GM21360 (cell line): ENCODE measurements at regions not wholly inside any gene's neighbourhood (a gene's known extent, or its start where the extent isn't known, plus 50 kb on each side); places are given as distances from the start of the nearest gene placed in this dataset.

ENCODE experiments used
- ATAC-seq: cut with Tn5 transposase; IDR thresholded peaks from one replicate; pipeline ENCODE4 v1.9.1; 2021; ENCODE audit warnings: mild to moderate bottlenecking, moderate library complexity; ENCODE audit not compliant: unreplicated experiment

- ATAC-seq: no peak
These were observed 117.8 kb upstream of the NXT1 start for GRCh38 chr20:23232679-23233308.

- ATAC-seq: no peak
These were observed 118.4 kb upstream of the NXT1 start for GRCh38 chr20:23232219-23232581.

- ATAC-seq: no peak
These were observed 118.9 kb upstream of the NXT1 start for GRCh38 chr20:23231561-23232218.

GRCh38 chr20:23230766-23231385 is 119.7 kb upstream of the NXT1 start:
- ATAC-seq: no peak

GRCh38 chr20:23229989-23230388 is 120.6 kb upstream of the NXT1 start:
- ATAC-seq: no peak

GRCh38 chr20:23228912-23229311 is 121.7 kb upstream of the NXT1 start:
- no peak for ATAC-seq

GRCh38 chr20:23227976-23228375 is 122.6 kb upstream of the NXT1 start:
- no peak for ATAC-seq

GRCh38 chr20:23227274-23227673 is 123.3 kb upstream of the NXT1 start:
- no peak for ATAC-seq

GRCh38 chr20:23226612-23227265 is 123.9 kb upstream of the NXT1 start:
- no peak for ATAC-seq

GRCh38 chr20:23225407-23226060 is 125.1 kb upstream of the NXT1 start:
- no peak for ATAC-seq

GRCh38 chr20:23224806-23225205 is 125.8 kb upstream of the NXT1 start:
- no peak for ATAC-seq

GRCh38 chr20:23223908-23224580 is 126.5 kb upstream of the NXT1 start:
- ATAC-seq: no peak

GRCh38 chr20:23222531-23223200 is 127.9 kb upstream of the NXT1 start:
- ATAC-seq: no peak

GRCh38 chr20:23217023-23217422 is 130.9 kb upstream of the CD93 start:
- no peak for ATAC-seq

- ATAC-seq: no peak
These were observed 129.3 kb upstream of the CD93 start for GRCh38 chr20:23215344-23215995.

- no peak for ATAC-seq
These were observed 128.8 kb upstream of the CD93 start for GRCh38 chr20:23214903-23215302.

- ATAC-seq: no peak
These were observed 126.4 kb upstream of the CD93 start for GRCh38 chr20:23212464-23212995.

GRCh38 chr20:23212011-23212410 is 125.9 kb upstream of the CD93 start:
- no peak for ATAC-seq

GRCh38 chr20:23211164-23211563 is 125.0 kb upstream of the CD93 start:
- ATAC-seq: no peak
